ENCODE measurements at regions not wholly inside any gene's neighbourhood (a gene's known extent, or its start where the extent isn't known, plus 50 kb on each side); places are given as distances from the start of the nearest gene placed in this dataset.

DNA sequence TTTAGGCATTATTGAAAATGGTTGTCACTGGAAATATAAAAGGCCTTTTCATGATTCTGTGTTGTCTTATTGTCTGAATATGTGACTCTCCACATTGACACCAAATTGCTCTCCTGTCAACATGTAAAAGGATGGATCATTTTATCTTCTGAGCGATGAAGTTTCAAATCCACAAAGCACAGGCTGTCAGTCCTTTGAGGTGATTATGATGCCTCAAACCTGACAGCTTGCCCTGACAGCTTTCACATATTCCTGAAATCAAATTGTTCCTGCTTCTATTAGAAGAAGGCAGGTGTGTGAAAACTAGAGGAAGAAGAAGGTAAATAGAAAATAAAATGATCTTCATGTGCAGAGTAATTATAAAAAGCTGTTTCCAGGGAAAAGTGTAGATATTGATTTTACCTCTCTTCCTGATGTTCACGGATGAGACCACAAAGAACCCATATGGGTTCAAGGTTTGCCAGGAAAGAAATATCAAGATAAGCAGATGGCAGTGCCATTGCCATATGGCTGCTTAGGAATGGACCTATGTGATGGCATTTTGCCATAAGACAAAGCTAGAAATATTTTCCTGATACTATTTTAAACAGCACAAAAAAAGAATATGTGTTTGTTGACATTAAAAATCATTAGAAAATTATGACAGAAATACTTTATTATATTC is 1006.3 kb upstream of the AGA start:
- DNase-seq = no peak

DNA sequence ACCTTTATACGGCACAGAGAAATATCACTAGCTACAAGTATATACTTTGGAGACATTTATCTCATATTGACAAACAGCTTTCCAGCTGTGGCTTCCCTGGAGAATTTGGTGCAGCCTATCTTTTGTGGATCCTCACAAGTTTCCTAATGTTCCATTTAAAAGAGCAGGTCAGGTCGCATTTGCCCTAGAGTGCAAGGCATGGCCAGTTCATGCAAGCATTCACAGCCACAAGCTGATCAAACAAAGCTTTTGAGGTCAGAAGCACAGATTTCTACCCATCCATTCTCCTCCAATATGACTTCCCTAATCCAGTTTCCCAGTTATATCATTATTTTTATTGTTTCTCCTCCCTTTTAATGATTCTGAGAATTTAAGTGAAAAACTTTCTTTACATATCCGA is 1008.4 kb upstream of the AGA start:
- no peak for DNase-seq

DNA sequence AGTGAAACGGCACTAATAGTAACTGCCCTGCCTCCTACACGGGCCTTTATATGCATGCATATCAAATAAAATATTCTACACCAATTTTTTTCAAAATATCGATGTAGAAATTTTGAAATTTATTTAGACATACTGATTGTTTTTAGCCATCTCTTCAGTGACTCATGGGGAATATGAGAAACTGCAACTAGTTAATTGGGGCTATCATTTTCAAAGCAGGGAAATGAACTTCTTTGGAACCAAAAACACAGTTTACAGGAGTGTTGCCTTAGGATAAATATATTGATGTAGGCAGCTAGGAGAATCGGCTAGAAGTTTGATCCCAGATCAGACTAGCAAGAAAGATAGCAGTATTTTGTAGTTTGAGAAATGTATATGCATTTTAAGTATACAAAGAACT is 1010.8 kb upstream of the AGA start:
- DNase-seq = no peak

DNA sequence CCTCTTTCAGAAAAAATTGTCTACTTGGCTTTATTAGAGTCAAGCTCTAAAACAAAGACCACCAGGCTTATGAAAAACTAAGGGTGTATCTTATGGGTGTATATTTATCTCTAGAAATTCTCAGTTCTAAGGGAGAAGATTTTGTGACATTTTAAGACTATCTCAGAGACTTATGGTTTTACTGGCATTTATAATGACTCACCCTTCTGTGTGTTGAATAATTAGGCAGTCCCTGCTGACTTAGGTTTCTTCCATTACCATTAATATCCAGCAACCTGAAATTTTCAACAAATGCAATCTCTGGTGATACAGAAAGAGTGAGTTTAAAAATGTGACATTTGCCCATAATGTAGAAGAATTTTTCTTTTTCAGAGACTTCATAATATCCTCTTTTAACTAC is 1015.0 kb upstream of the AGA start:
- no peak for DNase-seq

DNA sequence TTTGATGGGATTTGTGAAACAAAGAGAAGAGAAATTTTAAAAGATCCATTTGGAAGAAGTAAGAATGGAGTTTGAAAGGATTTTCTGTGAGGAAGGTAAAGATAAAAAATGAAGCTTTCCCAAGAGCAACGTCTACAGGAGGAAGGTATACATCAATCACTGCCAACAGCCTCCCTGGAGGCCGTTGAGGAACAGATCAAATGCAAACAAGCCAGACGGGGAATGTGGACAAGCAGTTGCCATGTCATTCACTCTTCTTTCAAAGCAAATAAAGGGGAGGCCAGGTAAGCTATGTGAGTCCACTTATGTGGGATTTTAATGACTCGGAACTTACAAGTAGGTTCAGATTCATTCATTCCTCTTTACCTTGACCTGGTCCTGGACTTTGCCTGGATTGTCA is 1020.5 kb upstream of the AGA start:
- no peak for DNase-seq

DNA sequence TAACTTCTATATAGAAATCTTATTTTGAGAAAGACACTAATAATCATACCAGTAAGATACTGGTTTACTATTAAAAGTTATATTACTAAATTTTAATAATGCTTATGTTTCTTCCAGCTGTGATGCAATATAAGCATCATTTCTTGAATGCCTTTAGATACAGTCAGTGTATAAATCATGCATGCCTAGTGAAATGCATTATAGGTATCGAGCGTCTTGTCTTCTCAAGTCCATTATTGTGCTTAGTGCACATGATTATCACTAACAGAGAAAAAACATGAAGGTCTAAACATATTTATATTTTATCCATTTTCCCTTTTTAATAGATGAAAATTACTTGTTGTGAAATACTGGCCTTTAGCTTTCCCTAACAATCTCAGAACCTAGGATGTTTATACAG is 1021.5 kb upstream of the AGA start:
- DNase-seq = no peak

DNA sequence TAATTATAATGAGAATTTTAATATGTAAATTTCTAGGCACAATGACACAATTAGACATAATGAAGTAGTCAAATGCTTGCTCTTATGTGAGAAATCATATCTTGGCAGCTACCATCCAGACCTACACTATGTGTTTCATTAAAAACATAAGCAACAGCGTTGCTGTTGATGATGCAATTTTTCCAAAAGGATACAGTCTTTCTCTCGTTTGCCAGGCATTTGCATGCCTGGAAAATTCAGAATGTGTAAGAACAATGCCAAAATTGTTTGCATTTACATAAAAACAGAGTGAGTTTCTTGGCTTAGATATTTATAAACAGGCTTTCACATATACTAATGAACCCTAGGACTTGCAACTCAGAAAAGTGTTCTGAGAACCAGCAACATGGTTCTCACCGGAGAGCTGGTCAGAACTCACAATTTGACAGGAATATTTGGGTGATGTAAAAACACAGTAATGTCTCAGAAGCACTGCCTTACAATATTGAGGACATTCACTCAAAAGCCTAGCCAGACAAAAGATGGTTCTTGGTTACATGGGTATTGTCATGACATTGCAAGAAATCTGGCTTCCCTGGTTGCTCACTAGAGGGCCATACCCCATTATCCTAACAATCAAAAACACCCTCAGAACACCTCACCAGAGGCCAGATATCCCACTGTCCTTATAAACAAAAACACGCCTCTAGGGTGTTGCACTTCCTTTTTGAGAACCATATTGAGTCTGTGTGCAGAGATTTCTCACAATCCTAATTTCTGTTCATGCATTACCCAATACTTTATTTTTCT is 1029.0 kb upstream of the AGA start:
- no peak for DNase-seq

DNA sequence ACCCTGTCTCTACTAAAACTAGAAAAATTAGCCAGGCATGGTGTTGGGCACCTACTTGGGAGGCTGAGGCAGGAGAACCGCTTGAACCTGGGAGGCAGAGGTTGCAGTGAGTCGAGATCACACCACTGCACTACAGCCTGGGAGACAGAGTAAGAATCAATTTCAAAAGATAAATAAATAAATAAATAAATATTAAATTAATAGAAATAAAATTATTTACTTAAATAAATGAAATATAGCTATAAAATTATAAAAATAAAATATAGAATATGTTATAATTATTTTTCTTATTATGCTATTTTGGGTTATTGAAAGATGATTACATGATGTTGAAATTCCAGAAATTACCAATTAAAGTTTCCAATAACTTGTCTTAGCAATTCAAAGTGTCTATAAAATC is 1029.8 kb upstream of the AGA start:
- DNase-seq = no peak

DNA sequence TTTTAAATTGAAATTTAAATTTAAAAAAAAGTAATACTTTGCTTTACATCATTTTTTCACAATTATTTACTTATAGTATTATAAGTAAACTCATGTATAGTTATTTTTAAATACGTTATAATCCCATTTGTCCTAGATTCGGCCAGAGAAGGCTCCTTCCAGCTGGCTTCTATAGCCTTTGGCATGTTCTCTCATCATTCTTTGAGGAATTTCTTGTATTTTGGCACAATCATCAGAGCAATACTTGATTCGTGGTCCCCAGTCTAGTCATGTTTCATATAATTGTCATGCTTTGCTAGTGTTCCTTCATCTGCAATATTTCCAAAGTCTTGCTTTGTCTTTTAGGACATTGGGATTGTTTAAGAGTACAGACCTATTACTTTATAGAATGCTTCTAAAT is 1037.9 kb upstream of the AGA start:
- no peak for DNase-seq

DNA sequence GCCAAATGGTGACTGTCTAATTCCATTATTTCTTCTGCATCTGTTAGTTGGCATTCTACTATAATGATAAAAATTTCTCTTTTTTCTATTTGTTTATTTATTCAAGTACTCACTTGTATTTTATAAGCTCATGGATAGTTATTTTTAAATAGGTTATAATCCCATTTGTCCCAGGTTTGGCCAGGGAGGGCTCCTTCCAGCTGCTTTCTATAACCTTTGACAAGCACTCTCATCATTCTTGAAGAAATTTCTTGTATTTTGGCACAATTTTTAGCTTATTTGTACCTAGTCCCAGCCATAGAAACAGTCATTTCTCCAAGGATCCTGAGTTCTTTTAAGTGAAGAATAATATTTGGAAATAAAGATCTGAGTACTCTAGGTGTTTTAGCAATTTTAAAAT is 1038.6 kb upstream of the AGA start:
- DNase-seq = no peak

DNA sequence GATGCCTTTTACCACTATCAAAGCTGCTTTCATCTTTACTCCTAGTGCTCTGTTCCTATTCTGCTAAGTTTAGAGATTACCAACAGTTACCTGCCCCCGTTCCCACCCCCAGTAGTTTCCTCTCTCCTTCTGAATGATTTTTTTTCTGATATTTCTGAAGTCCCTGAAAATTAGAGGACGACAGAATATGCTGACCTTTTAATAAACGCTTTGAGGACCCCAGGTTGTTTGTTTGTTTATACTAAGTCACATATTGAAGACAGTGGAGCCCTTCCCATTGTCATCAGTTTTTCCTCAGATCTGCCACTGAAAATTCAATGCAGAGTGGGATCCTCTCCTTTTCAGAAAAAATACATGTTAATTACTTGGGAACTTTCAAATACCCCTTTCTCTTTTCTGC is 1039.3 kb upstream of the AGA start:
- DNase-seq = no peak

DNA sequence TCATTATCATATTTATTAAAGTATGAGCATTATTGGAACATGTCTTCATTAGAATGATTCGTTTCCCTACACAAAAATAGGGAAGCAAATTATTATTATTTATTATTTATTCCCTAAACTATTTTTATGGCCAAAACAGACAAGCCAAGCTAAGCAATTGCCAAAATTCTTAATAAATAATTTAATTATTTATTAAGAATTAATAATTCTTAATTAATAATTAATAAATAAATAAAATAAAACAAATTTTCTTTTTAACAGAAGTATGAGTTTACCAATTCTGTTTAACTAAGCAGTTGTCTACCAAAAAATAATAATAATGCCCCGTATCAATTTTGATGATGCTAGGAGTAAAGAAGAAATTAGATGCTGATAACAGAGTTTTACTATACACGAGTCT is 1080.8 kb upstream of the AGA start:
- no peak for DNase-seq

DNA sequence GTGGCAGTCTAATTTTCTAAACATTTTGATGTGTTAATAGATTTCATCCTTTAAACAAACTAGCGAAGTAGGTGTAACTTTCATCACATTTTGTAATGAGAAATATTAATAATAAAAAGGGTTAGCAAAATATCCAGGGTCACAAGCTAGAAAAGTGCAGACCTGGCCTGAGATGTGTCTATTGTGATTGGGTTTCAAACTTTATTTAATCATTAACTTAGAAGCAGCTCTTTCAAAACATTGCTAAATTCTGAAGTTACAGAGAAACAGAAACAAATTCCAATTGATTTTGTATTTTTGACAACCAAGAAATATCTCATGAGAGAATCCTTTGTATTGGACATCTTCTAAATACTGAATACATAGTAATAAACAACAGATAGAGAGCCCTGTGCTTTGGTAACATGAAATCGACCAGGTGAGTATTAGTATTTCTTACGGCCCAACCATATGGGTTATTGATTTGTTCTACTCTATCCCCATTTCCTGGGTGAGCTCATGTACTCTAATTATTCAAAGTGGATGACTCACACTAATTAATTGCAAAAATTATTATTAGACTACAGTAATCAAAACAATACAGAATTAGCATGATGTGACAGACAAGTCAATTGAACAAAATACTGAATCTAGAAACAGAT is 1093.8 kb upstream of the AGA start:
- no peak for DNase-seq

DNA sequence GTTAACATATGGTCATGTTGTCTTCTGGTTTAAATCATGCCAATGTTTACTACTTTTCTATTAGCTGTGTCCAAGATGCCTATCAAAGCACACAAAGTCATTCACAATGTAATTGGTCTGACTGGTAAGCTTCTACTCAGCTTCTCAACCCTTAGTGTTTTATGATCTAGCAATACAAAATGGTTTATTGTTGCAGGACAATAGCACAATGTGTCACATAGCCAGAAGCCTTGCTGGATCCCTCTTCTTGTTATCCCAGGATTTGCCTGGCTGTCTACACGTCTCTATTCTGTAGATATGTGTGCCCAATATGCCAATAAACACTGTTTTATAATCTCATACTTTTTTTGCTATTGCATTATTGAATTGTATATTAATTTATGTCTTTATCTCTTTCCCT is 1111.0 kb upstream of the AGA start:
- DNase-seq = no peak

DNA sequence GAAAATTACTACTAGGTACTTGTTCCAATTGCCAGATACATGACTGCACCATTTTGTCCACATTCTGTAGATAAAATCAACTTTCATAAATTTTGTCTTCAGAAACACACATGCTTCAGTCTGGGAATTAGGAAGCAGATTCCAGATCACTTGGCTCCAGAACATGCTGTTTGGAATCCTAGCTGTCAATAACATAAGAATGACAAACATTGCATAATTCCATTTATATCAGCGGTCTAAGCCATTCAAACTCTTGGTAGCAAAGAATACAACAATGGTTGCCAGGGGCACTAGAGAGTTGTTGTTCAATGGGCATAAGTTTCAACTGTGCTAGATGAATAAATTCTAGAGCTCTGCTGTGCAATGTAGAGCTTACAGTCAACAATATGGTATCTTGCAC is 1112.1 kb upstream of the AGA start:
- no peak for DNase-seq

DNA sequence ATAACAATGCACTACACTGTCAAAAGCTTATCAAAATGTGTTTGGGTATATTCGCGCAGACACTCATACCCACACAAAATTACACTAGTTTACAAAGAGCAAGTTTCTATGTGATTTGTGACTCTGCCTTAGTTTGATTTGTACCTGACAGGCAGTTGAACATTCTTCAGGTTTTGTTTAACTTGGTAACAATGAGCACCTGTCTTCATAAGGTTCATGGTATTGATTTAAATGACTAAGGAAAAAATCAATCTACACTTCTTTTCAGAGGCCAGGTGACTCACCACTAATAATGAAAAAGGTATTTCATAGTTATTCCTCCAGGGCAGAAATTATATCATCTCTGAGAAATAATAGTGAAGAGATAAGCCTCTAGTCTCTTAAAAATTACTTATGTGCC is 1114.6 kb upstream of the AGA start:
- DNase-seq = no peak

DNA sequence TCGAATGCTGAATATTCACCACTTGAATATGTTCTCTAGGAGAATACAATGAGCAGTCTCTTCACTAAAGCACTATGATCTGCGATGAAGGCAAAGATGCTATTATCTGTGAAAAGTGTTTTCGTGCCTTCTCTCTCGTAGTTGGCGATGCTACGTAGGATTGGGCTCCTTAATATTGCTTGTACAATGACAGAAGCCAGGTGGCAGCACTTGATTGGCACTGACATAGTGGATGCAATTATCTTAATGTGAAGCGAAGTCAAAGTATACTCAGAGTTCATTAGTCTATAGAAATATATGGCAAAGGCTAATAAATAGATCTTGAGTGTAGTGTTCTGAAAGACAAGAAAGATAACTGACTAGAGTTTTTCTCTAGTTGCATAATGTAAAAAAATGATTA is 1135.7 kb upstream of the AGA start:
- DNase-seq = peak; percentile 2

DNA sequence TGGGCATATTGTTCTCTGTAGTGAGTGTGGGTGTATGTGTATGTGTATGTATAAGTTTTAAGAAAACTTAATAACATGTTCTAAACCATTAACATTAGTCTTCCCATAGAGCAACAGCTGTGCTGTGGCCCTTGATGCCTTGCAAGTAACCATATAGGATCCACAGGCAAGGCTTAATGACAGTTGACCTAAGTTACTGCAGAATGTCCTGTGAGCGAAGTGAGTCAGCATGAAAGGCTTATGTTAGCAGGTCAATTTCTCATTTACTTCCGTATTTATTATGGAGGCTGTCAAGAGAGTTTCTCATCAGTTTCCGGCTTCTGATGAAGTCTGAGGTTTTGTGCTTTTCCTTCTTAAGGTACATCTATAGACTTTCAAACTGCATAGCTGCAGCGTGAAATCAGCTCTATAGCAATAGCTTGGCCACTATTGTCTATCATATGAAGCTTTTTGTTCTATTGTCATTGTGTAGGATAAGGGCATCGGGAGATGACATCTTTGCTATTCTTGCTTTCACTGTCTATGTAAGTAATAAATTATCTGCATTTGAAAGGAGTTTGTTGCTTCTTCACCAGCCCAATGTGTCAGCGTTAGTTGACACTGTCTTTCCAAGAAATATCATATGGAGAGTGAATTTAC is 1153.4 kb upstream of the AGA start:
- DNase-seq = no peak

DNA sequence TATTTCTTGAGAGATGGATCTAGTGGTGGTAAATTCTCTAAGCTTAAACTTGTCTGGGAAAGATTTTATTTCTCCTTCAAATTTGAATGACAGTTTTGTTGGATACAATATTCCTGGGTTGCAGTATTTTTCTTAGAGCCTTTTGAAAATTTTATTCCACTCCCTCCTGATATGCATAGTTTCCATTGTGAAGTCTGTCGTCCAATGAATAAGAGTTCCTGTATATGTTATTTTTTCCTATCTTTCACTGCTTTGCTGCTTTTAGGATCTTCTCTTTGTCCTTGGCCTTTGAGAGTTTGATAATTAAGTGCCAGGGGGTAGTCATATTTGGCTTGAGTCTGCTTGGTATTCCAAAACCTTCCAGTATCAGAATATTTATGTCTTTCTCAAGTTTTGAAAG is 1156.4 kb upstream of the AGA start:
- no peak for DNase-seq

DNA sequence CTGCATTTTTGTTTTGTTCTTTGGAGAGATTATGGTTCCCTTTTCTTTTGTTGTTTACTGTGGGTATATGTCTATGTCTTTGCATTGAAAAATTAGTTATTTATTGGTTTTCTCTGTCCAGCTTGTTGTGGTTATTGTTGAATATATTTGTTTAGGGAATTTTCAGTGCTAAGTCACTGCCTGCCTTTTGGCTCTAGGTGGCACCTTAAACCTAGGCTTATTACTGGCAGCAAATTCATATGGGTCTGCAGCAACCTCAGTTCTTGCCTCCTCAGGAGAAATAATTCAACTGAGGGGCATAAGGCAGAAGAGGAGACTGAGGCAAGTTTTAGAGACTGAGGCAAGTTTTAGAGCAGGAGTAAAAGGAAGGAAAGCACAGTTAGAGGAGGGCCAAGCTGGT is 1157.3 kb upstream of the AGA start:
- no peak for DNase-seq

DNA sequence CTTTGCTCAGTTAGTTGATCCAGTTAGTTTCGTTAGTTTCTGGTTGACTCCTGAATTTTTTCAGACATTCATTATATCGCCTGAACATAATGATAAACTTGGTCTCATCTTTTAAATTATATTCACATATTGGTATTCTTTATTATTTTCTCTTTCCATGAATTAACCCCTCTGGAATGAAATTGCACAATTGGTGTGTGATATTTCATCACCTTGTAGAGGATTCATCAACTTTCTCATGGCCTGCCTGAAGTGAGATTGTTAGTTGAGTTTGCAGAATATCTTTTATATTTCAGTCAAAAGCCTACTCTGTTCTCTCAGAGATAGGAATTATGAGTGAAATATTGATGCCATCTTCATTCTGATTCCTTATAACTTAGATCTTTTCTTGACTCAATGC is 1160.6 kb upstream of the AGA start:
- no peak for DNase-seq

DNA sequence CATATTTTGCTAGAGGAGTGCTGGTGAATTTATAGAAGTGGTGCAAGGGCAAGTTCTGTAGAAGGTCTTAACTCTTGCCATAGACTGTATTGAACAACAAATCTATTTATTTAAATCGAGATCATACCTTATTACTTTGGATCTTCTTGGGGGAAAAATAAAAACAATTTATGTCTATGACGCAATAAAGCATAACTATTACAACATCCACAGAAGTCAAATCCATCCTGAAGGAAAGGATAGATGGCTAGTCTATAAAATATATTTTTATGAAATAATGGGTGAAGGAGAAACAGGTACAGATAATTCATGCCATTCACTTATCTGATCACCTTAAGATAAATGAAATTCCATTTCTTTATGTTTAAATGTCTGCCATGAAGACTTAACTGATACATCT is 1168.8 kb upstream of the AGA start:
- no peak for DNase-seq

DNA sequence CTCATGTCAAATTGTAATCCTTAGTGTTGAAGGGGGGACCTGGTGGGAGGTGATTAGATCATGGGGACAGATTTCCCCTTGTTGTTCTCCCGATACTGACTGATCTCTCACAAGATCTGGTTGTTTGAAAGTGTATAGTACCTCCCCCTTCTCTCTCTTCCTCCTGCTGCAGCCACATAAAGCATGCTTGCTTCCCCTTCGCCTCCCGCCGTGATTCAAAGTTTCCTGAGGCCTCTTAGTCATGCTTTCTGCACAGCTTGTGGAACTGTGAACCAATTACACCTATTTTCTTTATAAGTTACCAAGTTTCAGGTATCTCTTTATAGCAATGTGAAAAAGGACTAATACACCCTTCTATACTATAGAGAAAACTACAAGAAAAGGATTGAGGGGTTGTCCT is 1170.5 kb upstream of the AGA start:
- DNase-seq = no peak

DNA sequence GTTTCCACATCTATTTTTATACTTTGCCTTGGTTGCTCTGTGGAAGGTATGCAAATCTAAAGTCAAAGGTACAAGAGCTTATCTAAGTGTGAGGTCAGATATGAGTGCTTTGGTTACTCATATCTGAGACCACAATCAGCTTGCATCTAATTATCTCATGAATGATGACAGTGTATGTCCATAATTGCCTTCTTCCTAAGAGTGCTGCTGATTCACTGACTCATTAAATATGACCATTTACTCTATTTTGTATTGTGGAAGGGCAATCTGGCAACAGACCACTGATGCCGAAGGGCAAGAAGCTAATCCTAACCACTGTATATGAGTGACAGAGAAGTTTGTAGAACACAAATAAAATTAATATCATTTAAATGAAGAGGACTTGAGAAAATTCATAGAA is 1190.2 kb upstream of the AGA start:
- no peak for DNase-seq
